Upper lobe of left lung (tissue), 6 donors: ENCODE measurements at regions not wholly inside any gene's neighbourhood (a gene's known extent, or its start where the extent isn't known, plus 50 kb on each side); places are given as distances from the start of the nearest gene placed in this dataset.

Source experiments
- ATAC-seq, 2 donors: fragments of 200-7000 bp; cut with Tn5 transposase; one replicate each; pipeline ENCODE4 v1.9.1; 2022; ENCODE audit warnings: mild to moderate bottlenecking in 2 of 2, moderate library complexity in 2 of 2; ENCODE audit not compliant: low FRiP score in 2 of 2
- DNase-seq, 2 donors: peaks; one replicate each; pipeline ENCODE4 v3.0.0-alpha.2; 2019 to 2020
- H3K27ac ChIP-seq, 4 donors: fragments of 200-600 bp; sonication (generic); one replicate each; pipeline ENCODE4 v1.5.1; 2016 to 2019
- H3K27me3 ChIP-seq, 4 donors: fragments of 200-600 bp; sonication (generic); one replicate each; pipeline ENCODE4 v1.5.1; 2017 to 2019
- H3K36me3 ChIP-seq, 4 donors: fragments of 200-600 bp; sonication (generic); one replicate each; pipeline ENCODE4 v1.5.1; 2016 to 2019
- H3K4me1 ChIP-seq, 4 donors: fragments of 200-600 bp; sonication (generic); one replicate each; pipeline ENCODE4 v1.5.1; 2018 to 2019
- H3K4me3 ChIP-seq, 4 donors: fragments of 200-600 bp; sonication (generic); one replicate each; pipeline ENCODE4 v1.5.1; 2017 to 2019; ENCODE audit warnings: mild to moderate bottlenecking in 2 of 4, moderate library complexity in 1 of 4
- H3K9me3 ChIP-seq, 4 donors: fragments of 200-600 bp; sonication (generic); one replicate each; pipeline ENCODE4 v1.5.1; 2018 to 2019
- CTCF ChIP-seq, 6 experiments: fragments of 450-650 bp in 4 of 6; fragments of 200-600 bp in 2 of 6; sonication (generic) in 2 of 6; IDR thresholded peaks; one replicate each; pipeline ENCODE4 v1.5.1; 2016 to 2019; ENCODE audit warnings: antibody characterized with exemption in 6 of 6
- EP300 ChIP-seq, 4 donors: sonication (generic); formaldehyde crosslinking; IDR thresholded peaks; one replicate each; pipeline ENCODE4 v1.5.1; 2017; ENCODE audit warnings: antibody characterized with exemption in 4 of 4, control low read depth in 2 of 4
- POLR2A ChIP-seq, 4 donors: fragments of 450-650 bp; IDR thresholded peaks; one replicate each; pipeline ENCODE4 v1.5.1; 2016 to 2017; ENCODE audit warnings: antibody characterized with exemption in 4 of 4, mild to moderate bottlenecking in 2 of 4
- POLR2AphosphoS5 ChIP-seq, 2 donors: sonication (generic); formaldehyde crosslinking; IDR thresholded peaks; one replicate each; pipeline ENCODE4 v1.5.1; 2017; ENCODE audit warnings: antibody characterized with exemption in 2 of 2
- WGBS, 2 donors: methylation state at CpG; one replicate each; pipeline ENCODE4 v1.1.5; 2017 to 2018; 5-methylcytosine and 5-hydroxymethylcytosine counted together
- donor health status: DM: no; HTN: no; CAD: no; lungs with moderate emphysema.
- donor health status: DM: no; HTN: yes; CAD: no; lungs with severe emphysema.

DNA sequence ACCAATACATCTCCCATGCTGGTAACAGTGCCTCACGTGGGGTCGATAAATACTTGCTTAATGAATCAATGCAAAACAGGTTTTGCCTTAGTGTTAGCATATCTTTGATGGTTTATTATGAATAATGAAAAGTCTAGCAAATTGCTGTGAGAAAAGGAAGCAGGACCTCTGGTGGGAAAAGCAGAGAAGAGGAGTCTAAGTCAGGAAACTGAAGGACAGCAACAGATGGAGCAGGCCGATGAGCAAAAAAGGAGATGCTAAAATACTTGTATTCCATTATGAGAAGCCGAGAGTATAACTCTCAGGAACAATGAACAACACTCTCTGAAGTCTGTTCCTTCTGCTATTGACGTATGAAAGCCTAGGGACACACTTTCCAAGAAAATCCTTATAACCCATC lies 555.2 kb upstream of the KLHL29 start:
- H3K27ac ChIP-seq, result no peak overlapping the region
- ATAC-seq (no peak), DNase-seq (no peak)
- no peaks in the 10 kb centered on the region for H3K36me3 ChIP-seq
- no peaks in the 10 kb centered on the region for H3K27me3 ChIP-seq
- TF ChIP-seq EP300 (IDR thresholded peaks at IDR 0.05) (no peak), POLR2A (IDR thresholded peaks at IDR 0.05) (no peak), POLR2AphosphoS5 (IDR thresholded peaks at IDR 0.05) (no peak), CTCF (IDR thresholded peaks at IDR 0.05) (no peak)
- H3K9me3 ChIP-seq, result no peaks in the 10 kb centered on the region
- H3K4me3 ChIP-seq, result no peak overlapping the region
- no peaks in the 10 kb centered on the region for H3K4me1 ChIP-seq
- WGBS, 2 donors, result 83 to 85% methylated on average over 5 of the region's 5 CpGs

DNA sequence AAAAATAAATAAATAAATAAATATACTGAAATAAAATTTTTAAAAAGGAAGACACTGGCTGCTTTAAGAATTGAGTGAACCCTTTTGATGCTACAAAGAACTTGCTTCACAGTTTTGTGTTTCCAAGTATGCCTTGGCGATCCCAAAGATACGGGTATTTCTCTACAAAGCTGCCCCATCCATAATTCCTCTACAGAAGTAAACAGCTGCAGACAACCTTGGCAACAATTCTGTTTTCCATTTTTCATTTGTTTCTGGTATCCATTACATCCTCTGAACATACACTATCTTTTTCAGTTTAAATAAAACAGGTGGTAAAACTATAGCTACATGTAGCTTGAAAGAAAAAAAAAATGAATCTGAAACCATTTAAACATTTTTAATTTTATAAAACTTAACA lies 552.8 kb upstream of the KLHL29 start:
- H3K4me3 ChIP-seq, result no peak overlapping the region
- 81 to 88% methylated on average over 2 of the region's 2 CpGs for WGBS, 2 donors
- no peaks in the 10 kb centered on the region for H3K27me3 ChIP-seq
- no peak for ATAC-seq
- no peak overlapping the region for H3K27ac ChIP-seq
- no peaks in the 10 kb centered on the region for H3K9me3 ChIP-seq
- DNase-seq, result no peak
- H3K4me1 ChIP-seq, result no peaks in the 10 kb centered on the region
- TF ChIP-seq POLR2A (IDR thresholded peaks at IDR 0.05) (no peak), POLR2AphosphoS5 (IDR thresholded peaks at IDR 0.05) (no peak), EP300 (IDR thresholded peaks at IDR 0.05) (no peak), CTCF (IDR thresholded peaks at IDR 0.05) (no peak)
- H3K36me3 ChIP-seq, result no peaks in the 10 kb centered on the region

GRCh38 chr2:22838461-22838860 lies 546.5 kb upstream of the KLHL29 start:
- Histone ChIP-seq H3K36me3 (no peaks in the 10 kb centered on the region), H3K4me1 (no peaks in the 10 kb centered on the region), H3K27me3 (no peaks in the 10 kb centered on the region), H3K27ac (no peak overlapping the region), H3K4me3 (no peak overlapping the region), H3K9me3 (no peaks in the 10 kb centered on the region)
- TF ChIP-seq POLR2A (IDR thresholded peaks at IDR 0.05) (no peak), EP300 (IDR thresholded peaks at IDR 0.05) (no peak), CTCF (IDR thresholded peaks at IDR 0.05) (no peak), POLR2AphosphoS5 (IDR thresholded peaks at IDR 0.05) (no peak)
- ATAC-seq (no peak), DNase-seq (no peak)

GRCh38 chr2:22842205-22842869 lies 542.6 kb upstream of the KLHL29 start:
- TF ChIP-seq POLR2AphosphoS5 (IDR thresholded peaks at IDR 0.05), result no peak
- no peak for TF ChIP-seq CTCF (IDR thresholded peaks at IDR 0.05)
- TF ChIP-seq EP300 (IDR thresholded peaks at IDR 0.05), result no peak
- H3K4me3 ChIP-seq, result no peak overlapping the region
- no peak for ATAC-seq
- no peaks in the 10 kb centered on the region for H3K4me1 ChIP-seq
- WGBS, 2 donors, result 64 to 71% methylated on average over 5 of the region's 5 CpGs
- no peaks in the 10 kb centered on the region for H3K9me3 ChIP-seq
- H3K27ac ChIP-seq, result no peak overlapping the region
- DNase-seq, result no peak
- no peaks in the 10 kb centered on the region for H3K27me3 ChIP-seq
- H3K36me3 ChIP-seq, result no peaks in the 10 kb centered on the region

DNA sequence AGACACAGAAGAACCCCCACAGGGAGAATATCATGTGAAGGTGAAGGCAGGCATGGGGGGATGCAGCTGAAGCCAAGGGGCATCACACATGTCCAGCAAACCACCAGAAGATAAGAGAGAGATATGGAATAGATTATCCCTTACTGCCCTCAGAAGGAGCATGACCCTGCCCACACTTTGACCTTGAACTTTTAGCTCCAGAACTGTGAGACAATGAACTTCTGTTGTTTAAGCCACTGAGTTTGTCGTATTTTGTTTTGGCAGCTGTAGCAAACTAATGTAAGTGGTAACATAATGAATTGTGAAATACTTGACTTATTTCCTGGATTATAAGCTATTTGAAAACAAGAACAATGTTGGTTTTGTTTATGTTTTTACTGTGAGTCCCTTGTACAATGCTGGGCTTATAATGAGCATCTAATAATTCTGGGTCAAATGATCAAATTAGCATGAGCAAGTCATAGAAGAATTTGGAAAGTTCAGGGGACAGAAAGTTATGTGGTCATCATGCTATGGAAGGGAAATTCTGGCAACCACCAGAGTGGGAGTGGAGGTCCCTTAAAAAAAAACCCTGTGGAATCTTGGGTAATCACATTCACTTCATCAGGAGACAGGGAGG lies 541.0 kb upstream of the KLHL29 start:
- no peaks in the 10 kb centered on the region for H3K27me3 ChIP-seq
- no peaks in the 10 kb centered on the region for H3K4me1 ChIP-seq
- no peak for ATAC-seq
- WGBS, 2 donors, result 50 to 58% methylated on average over 1 of the region's 1 CpG
- H3K27ac ChIP-seq, result no peak overlapping the region
- H3K4me3 ChIP-seq, result no peak overlapping the region
- H3K9me3 ChIP-seq, result no peaks in the 10 kb centered on the region
- TF ChIP-seq CTCF (IDR thresholded peaks at IDR 0.05), result no peak
- TF ChIP-seq EP300 (IDR thresholded peaks at IDR 0.05), result no peak
- TF ChIP-seq POLR2AphosphoS5 (IDR thresholded peaks at IDR 0.05), result no peak
- TF ChIP-seq POLR2A (IDR thresholded peaks at IDR 0.05), result no peak
- H3K36me3 ChIP-seq, result no peaks in the 10 kb centered on the region
- DNase-seq, result no peak
